Mucosa of rectum (tissue), 2 donors: ENCODE measurements at regions not wholly inside any gene's neighbourhood (a gene's known extent, or its start where the extent isn't known, plus 50 kb on each side); places are given as distances from the start of the nearest gene placed in this dataset.

Experiments used
- H3K27ac ChIP-seq, 2 donors: one replicate each; pipeline ENCODE4 v1.7.0; 2013; ENCODE audit warnings: inconsistent platforms in 2 of 2, low read depth in 2 of 2, low read length in 2 of 2
- H3K27me3 ChIP-seq, 2 donors: one replicate each; pipeline ENCODE4 v1.7.0; 2013; ENCODE audit warnings: low read length in 2 of 2; ENCODE audit not compliant: control insufficient read depth in 2 of 2, insufficient read depth in 2 of 2
- H3K36me3 ChIP-seq, 2 donors: one replicate each; pipeline ENCODE4 v1.7.0; 2013; ENCODE audit warnings: low read length in 2 of 2; ENCODE audit not compliant: control insufficient read depth in 2 of 2, insufficient read depth in 2 of 2
- H3K4me1 ChIP-seq, 2 donors: one replicate each; pipeline ENCODE4 v1.7.0; 2013; ENCODE audit warnings: low read length in 2 of 2, mild to moderate bottlenecking in 1 of 2; ENCODE audit not compliant: control insufficient read depth in 2 of 2, insufficient read depth in 2 of 2
- H3K4me3 ChIP-seq, 2 donors: one replicate each; pipeline ENCODE4 v1.7.0; 2013; ENCODE audit warnings: low read length in 2 of 2
- H3K9ac ChIP-seq, 2 donors: one replicate each; pipeline ENCODE4 v1.7.0; 2013; ENCODE audit warnings: low read length in 2 of 2, low read depth in 1 of 2, mild to moderate bottlenecking in 1 of 2
- H3K9me3 ChIP-seq, 2 donors: one replicate each; pipeline ENCODE4 v1.7.0; 2013; ENCODE audit warnings: low read length in 2 of 2; ENCODE audit not compliant: control insufficient read depth in 2 of 2
- donor health status: healthy.
- donor health status: Normal muscosa, but diverticular disease.

DNA sequence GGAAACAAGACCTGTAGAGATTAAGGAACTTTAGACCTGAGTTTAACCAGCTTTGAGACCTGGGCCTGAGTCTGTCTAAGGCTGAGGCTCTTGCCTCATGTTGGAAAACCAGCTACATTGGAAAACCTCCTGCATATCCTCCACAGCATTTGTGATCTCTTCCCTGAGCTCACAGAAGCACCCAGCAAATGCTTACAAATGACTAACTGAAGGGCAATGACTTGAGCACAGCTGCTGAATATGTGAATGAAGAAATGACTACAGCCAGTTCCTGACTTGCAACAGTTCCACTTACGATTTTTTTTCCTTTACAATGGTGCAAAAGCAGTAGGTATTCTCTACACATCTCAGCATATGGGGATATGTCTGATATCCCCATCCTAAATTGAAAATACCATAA is 112.4 kb upstream of the RREB1 start:
- Histone ChIP-seq H3K4me1 (peaks cover 0 to 3% of the 10 kb centered on the region in 2 donors), H3K36me3 (no peaks in the 10 kb centered on the region), H3K27ac (no peak overlapping the region), H3K4me3 (no peak overlapping the region), H3K9ac (no peak overlapping the region), H3K9me3 (no peaks in the 10 kb centered on the region), H3K27me3 (no peaks in the 10 kb centered on the region)

GRCh38 chr6:6996124-6996523 is 111.6 kb upstream of the RREB1 start:
- Histone ChIP-seq H3K4me3 (no peak overlapping the region), H3K4me1 (peaks cover 0 to 3% of the 10 kb centered on the region in 2 donors), H3K27ac (no peak overlapping the region), H3K9ac (no peak overlapping the region), H3K27me3 (no peaks in the 10 kb centered on the region), H3K36me3 (no peaks in the 10 kb centered on the region), H3K9me3 (no peaks in the 10 kb centered on the region)

DNA sequence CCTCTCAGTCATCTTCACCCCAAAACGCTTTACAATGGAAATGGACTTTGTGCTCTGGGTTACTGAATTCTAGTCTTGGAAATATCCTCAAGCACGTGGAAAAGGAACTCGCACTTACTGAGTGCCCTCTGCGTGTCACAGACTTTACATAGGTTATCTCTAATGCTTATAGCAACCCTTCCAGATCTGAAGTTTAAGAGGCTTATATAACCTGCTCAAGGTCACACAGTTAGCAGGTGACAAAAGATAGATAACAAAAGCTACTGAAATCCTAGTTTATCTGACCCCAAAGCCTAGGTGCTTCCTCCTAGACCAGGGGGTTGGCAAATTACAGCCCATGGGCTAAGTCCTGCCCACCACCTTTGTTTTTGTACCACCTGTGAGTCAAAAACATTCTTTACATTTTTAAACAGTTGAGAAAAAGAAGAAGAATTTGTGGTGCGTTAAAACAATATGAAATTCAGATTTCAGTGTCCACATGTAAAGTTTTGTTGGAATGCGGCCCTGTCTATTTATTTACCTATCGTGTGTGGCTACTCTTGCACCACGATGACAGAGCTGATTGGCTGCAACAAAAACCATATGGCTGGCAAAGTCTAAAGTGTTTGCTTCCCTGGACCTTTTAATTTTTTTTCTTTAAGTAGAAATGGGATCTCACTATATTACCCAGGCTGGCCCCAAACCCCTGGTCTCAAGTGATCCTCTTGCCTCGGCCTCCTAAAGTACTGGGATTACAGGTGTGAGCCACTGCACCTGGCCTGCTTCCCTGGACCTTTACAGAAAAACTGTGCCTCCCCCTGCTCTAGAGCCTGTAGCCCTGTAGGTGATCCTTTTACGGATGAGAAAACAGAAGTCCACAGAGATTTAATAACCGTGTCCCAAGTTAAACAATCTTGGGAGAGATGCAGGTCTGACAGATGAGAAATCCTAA is 110.2 kb upstream of the RREB1 start:
- H3K9me3 ChIP-seq, result no peaks in the 10 kb centered on the region
- H3K9ac ChIP-seq, result no peak overlapping the region
- H3K36me3 ChIP-seq, result no peaks in the 10 kb centered on the region
- H3K4me1 ChIP-seq, result peaks cover 0 to 3% of the 10 kb centered on the region in 2 donors
- no peak overlapping the region for H3K27ac ChIP-seq
- no peaks in the 10 kb centered on the region for H3K27me3 ChIP-seq
- H3K4me3 ChIP-seq, result no peak overlapping the region

GRCh38 chr6:6998194-6998569 is 109.6 kb upstream of the RREB1 start:
- Histone ChIP-seq H3K4me1 (peaks cover 0 to 3% of the 10 kb centered on the region in 2 donors), H3K27ac (no peak overlapping the region), H3K9ac (no peak overlapping the region), H3K4me3 (no peak overlapping the region), H3K9me3 (no peaks in the 10 kb centered on the region), H3K36me3 (no peaks in the 10 kb centered on the region), H3K27me3 (no peaks in the 10 kb centered on the region)

GRCh38 chr6:7000825-7001777 is 106.7 kb upstream of the RREB1 start:
- Histone ChIP-seq H3K27me3 (no peaks in the 10 kb centered on the region), H3K9ac (no peak overlapping the region), H3K9me3 (no peaks in the 10 kb centered on the region), H3K36me3 (no peaks in the 10 kb centered on the region), H3K4me3 (no peak overlapping the region), H3K4me1 (peaks cover 0 to 3% of the 10 kb centered on the region in 2 donors), H3K27ac (no peak overlapping the region)

- H3K4me1 ChIP-seq, result no peaks in the 10 kb centered on the region
- no peak overlapping the region for H3K4me3 ChIP-seq
- H3K27ac ChIP-seq, result no peak overlapping the region
- H3K36me3 ChIP-seq, result no peaks in the 10 kb centered on the region
- H3K27me3 ChIP-seq, result no peaks in the 10 kb centered on the region
- H3K9me3 ChIP-seq, result no peaks in the 10 kb centered on the region
- H3K9ac ChIP-seq, result no peak overlapping the region
Measured at GRCh38 chr6:7003041-7003440, 104.7 kb upstream of the RREB1 start.

DNA sequence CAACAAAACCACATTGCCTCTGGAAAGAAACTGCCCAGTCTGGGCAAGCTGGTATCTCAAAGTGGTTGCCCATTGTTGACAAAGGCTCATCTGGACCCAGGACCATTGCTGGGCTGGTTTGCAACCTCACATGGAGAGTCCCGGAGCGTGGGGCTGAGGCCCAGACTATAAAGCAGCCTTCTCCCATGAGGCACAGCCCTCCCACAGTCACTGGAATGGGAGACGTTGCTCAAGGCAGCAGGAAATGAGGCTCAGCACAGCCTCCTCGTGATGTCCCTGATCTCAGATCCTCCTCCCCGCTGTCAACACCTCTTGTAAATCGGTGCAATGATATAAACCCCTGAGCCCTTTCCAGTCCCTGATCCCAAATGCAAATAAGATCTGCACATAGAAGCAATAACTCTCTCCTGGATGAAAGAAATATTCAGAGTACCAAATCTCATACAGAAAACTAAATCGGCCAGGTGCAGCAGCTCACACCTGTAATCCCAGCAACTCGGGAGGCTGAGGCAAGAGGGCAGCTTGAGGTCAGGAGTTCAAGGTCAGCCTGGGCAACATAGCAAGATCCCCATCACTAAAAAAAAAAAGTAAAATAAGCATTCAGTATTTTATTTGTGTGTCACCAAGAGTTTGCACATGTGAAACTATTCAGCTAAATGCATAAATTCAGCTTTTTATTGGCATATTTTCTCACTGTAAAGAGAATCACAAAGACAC is 103.0 kb upstream of the RREB1 start:
- Histone ChIP-seq H3K9ac (no peak overlapping the region), H3K4me1 (no peaks in the 10 kb centered on the region), H3K27ac (no peak overlapping the region), H3K4me3 (no peak overlapping the region), H3K9me3 (no peaks in the 10 kb centered on the region), H3K36me3 (no peaks in the 10 kb centered on the region), H3K27me3 (no peaks in the 10 kb centered on the region)

- Histone ChIP-seq H3K36me3 (no peaks in the 10 kb centered on the region), H3K4me3 (no peak overlapping the region), H3K27ac (no peak overlapping the region), H3K9me3 (no peaks in the 10 kb centered on the region), H3K9ac (no peak overlapping the region), H3K4me1 (no peaks in the 10 kb centered on the region), H3K27me3 (no peaks in the 10 kb centered on the region)
Measured at GRCh38 chr6:7006515-7007191, 101.1 kb upstream of the RREB1 start.

DNA sequence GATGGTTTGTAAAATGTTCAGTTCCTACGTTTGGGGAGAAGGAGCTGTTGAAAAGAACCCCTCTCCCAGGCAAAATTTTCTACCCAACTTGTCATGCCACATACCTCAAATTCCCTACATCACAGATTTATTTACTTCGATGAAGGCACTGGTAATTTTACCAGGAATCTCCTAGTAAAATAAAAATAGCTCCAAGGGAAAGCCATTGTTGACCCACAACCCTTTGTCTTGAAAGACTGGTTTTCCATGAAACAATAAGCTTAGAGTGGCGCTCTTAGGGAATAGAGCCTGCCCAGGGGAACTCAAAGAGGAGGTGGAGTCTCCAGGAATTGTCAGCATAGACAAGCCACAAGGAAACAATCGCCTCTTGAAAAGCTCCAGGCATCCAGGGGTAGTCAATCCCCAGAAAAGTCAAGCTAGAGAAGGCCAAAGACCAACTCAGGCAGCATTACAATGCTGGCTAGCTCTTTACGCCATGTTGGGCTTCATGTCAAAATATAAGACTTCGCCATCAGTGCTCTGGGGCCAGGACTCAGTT is 99.2 kb upstream of the RREB1 start:
- no peak overlapping the region for H3K9ac ChIP-seq
- no peaks in the 10 kb centered on the region for H3K36me3 ChIP-seq
- no peak overlapping the region for H3K4me3 ChIP-seq
- H3K27me3 ChIP-seq, result no peaks in the 10 kb centered on the region
- H3K27ac ChIP-seq, result no peak overlapping the region
- no peaks in the 10 kb centered on the region for H3K9me3 ChIP-seq
- no peaks in the 10 kb centered on the region for H3K4me1 ChIP-seq
